HUES64 (cell line): ENCODE measurements at regions not wholly inside any gene's neighbourhood (a gene's known extent, or its start where the extent isn't known, plus 50 kb on each side); places are given as distances from the start of the nearest gene placed in this dataset.

Experiments
- H3K27ac ChIP-seq: 2 replicates; pipeline ENCODE4 v1.7.0; 2013; ENCODE audit warnings: low read depth, low read length, inconsistent platforms
- H3K27me3 ChIP-seq: 2 replicates; pipeline ENCODE4 v1.6.1; 2013; ENCODE audit warnings: mild to moderate bottlenecking, low read length; ENCODE audit not compliant: insufficient read depth
- H3K36me3 ChIP-seq: 2 replicates; pipeline ENCODE4 v1.6.1; 2013; ENCODE audit warnings: mild to moderate bottlenecking, low read length; ENCODE audit not compliant: insufficient read depth
- H3K4me1 ChIP-seq: 2 replicates; pipeline ENCODE4 v1.6.1; 2013; ENCODE audit warnings: mild to moderate bottlenecking, low read length, moderate library complexity; ENCODE audit not compliant: insufficient read depth
- H3K4me3 ChIP-seq: 2 replicates; pipeline ENCODE4 v1.5.1; 2013; ENCODE audit warnings: mild to moderate bottlenecking, low read length, moderate library complexity
- H3K9ac ChIP-seq: 2 replicates; pipeline ENCODE4 v1.6.1; 2013; ENCODE audit warnings: mild to moderate bottlenecking, low read depth, low read length
- H3K9me3 ChIP-seq: 2 replicates; pipeline ENCODE4 v1.6.1; 2013; ENCODE audit warnings: low read depth, low read length; ENCODE audit not compliant: insufficient read depth
- WGBS: fragments of 150-250, 120-280 bp; methylation state at CpG from one replicate; pipeline ENCODE4 v1.1.7; 2013; ENCODE audit warnings: missing lambda C conversion rate; 5-methylcytosine and 5-hydroxymethylcytosine counted together

DNA sequence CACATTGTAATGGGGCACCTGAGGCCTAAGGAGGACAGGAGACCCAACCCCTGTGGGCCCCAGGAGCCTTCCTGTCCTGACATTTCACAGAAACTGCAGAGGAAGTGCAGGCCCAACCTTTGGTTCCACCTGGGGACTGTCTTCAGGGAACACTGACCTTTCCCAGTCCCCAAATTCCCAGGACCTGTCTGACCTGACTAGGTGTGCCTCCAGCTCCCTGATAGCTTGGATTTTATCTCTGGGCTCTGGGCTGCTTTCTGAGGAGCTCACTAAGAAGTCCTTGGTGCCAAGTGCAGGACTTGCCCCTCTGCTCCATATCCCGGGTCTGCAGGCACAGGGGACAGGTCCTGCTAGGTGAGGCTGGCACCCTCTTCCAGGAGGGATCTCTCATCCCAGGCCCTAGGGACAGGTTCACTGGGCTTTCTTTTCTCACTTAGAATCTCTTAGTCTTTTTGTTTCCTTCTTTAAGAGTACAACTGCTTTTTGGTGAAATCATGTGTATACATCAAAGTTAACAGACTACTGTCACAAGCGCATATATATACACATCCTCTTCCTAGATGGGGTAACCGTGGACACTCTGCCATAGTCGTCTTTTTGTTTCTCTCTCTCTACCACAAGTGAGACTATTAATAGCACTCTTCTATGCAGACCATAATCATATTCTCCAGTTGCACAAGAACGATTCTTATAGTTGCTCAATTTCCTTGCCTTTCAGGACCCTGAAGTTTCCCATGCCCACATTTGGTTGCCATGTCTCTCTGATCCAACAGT lies 72.0 kb upstream of the IGLL5 start:
- Histone ChIP-seq H3K27ac (no peak overlapping the region), H3K4me3 (no peak overlapping the region), H3K9me3 (no peaks in the 10 kb centered on the region), H3K27me3 (peaks cover 31% of the 10 kb centered on the region), H3K9ac (no peak overlapping the region), H3K36me3 (no peaks in the 10 kb centered on the region), H3K4me1 (no peaks in the 10 kb centered on the region)
- 90% methylated on average over 5 of the region's 5 CpGs for WGBS

- no peaks in the 10 kb centered on the region for H3K4me1 ChIP-seq
- H3K27me3 ChIP-seq: peaks cover 32% of the 10 kb centered on the region
- no peaks in the 10 kb centered on the region for H3K9me3 ChIP-seq
- no peak overlapping the region for H3K27ac ChIP-seq
- H3K4me3 ChIP-seq: no peak overlapping the region
- 95% methylated on average over 6 of the region's 6 CpGs for WGBS
- H3K9ac ChIP-seq: no peak overlapping the region
- H3K36me3 ChIP-seq: no peaks in the 10 kb centered on the region
Observed at GRCh38 chr22:22816171-22816514, 71.5 kb upstream of the IGLL5 start.

DNA sequence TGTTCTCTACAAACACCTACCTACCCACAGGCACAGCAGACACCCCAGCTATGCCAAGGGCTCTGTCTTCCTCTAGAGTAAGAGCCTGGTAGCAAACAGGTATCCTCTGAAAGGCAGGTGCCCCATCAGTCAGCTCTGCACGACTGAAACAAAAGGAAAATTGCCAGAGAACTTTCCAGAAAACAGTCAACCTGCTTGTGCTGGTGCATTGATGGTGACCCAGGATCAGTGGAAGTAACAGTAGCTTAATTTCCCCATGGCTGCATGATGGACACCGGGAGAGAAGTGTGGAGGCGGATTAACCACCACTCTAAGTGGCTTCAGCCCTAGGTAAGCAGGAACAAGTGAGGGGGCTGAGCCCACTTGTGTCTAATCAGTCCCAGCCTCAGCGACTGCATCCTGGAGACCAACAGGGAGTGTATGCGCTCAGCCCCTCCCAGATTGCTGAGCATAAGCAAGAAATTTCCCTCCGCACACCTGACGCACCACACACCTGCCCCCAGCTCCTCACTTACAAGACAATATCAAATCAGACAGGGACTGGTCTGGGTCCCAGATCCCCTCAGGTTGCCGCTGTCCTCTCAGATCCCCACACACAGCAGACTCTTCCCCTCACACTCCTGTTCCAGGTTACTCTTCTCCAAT lies 70.7 kb upstream of the IGLL5 start:
- no peak overlapping the region for H3K9ac ChIP-seq
- WGBS: 89% methylated on average over 8 of the region's 8 CpGs

GRCh38 chr22:22817468-22818201 lies 70.0 kb upstream of the IGLL5 start:
- no peaks in the 10 kb centered on the region for H3K4me1 ChIP-seq

More for the DNA sequence above, 70.7 kb upstream of the IGLL5 start:
- H3K36me3 ChIP-seq: no peaks in the 10 kb centered on the region
- H3K4me3 ChIP-seq: no peak overlapping the region
- H3K27ac ChIP-seq: no peak overlapping the region
- H3K4me1 ChIP-seq: no peaks in the 10 kb centered on the region
- peaks cover 32% of the 10 kb centered on the region for H3K27me3 ChIP-seq
- no peaks in the 10 kb centered on the region for H3K9me3 ChIP-seq

GRCh38 chr22:22818202-22818538 lies 69.4 kb upstream of the IGLL5 start:
- no peak overlapping the region for H3K9ac ChIP-seq
- 92% methylated on average over 3 of the region's 3 CpGs for WGBS
- H3K27me3 ChIP-seq: peaks cover 25% of the 10 kb centered on the region
- H3K27ac ChIP-seq: no peak overlapping the region
- H3K36me3 ChIP-seq: no peaks in the 10 kb centered on the region
- H3K9me3 ChIP-seq: no peaks in the 10 kb centered on the region
- H3K4me1 ChIP-seq: no peaks in the 10 kb centered on the region
- no peak overlapping the region for H3K4me3 ChIP-seq

More at GRCh38 chr22:22817468-22818201, 70.0 kb upstream of the IGLL5 start:
- Histone ChIP-seq H3K4me3 (no peak overlapping the region), H3K9ac (no peak overlapping the region), H3K27ac (no peak overlapping the region), H3K36me3 (no peaks in the 10 kb centered on the region), H3K27me3 (peaks cover 29% of the 10 kb centered on the region), H3K9me3 (no peaks in the 10 kb centered on the region)
- 54% methylated on average over 5 of the region's 5 CpGs for WGBS

- Histone ChIP-seq H3K4me1 (no peaks in the 10 kb centered on the region), H3K27me3 (peaks cover 20% of the 10 kb centered on the region), H3K4me3 (no peak overlapping the region), H3K9ac (no peak overlapping the region), H3K36me3 (no peaks in the 10 kb centered on the region), H3K27ac (no peak overlapping the region), H3K9me3 (no peaks in the 10 kb centered on the region)
- 86% methylated on average over 12 of the region's 12 CpGs for WGBS
Observed at GRCh38 chr22:22818861-22819855, 68.5 kb upstream of the IGLL5 start.

DNA sequence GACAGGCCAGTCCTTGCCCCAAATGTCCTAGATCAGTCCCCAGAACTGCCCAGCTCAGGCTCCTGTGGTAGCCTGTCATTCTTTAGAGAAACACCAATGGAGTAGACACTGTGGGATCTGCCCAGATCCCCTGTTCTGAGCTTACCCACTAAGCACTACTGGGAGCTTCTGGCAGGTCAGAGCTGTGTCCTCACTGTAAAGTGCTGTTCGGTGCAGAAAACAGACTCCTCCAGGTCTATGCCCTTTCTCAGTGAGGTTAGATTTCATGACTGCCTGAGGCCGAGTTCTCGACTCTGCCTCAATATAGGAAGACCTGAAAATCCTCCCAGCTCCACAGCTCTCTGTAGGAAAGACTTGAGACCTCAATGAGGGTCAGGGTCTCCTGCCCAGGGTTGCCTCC lies 67.5 kb upstream of the IGLL5 start:
- Histone ChIP-seq H3K27ac (no peak overlapping the region), H3K9me3 (no peaks in the 10 kb centered on the region), H3K9ac (no peak overlapping the region), H3K4me1 (no peaks in the 10 kb centered on the region), H3K36me3 (no peaks in the 10 kb centered on the region), H3K4me3 (no peak overlapping the region), H3K27me3 (peaks cover 20% of the 10 kb centered on the region)
- 88% methylated on average over 3 of the region's 3 CpGs for WGBS

- no peaks in the 10 kb centered on the region for H3K4me1 ChIP-seq
- no peak overlapping the region for H3K27ac ChIP-seq
- no peaks in the 10 kb centered on the region for H3K9me3 ChIP-seq
- no peak overlapping the region for H3K4me3 ChIP-seq
- WGBS: 92% methylated on average over 2 of the region's 2 CpGs
- no peak overlapping the region for H3K9ac ChIP-seq
- no peaks in the 10 kb centered on the region for H3K36me3 ChIP-seq
- H3K27me3 ChIP-seq: peaks cover 22% of the 10 kb centered on the region
Observed at GRCh38 chr22:22820626-22821025, 67.0 kb upstream of the IGLL5 start.

GRCh38 chr22:22821340-22821739 lies 66.3 kb upstream of the IGLL5 start:
- no peaks in the 10 kb centered on the region for H3K9me3 ChIP-seq
- no peak overlapping the region for H3K9ac ChIP-seq
- H3K27ac ChIP-seq: no peak overlapping the region
- peaks cover 18% of the 10 kb centered on the region for H3K27me3 ChIP-seq
- no peaks in the 10 kb centered on the region for H3K4me1 ChIP-seq
- no peak overlapping the region for H3K4me3 ChIP-seq
- no peaks in the 10 kb centered on the region for H3K36me3 ChIP-seq
- 89% methylated on average over 2 of the region's 2 CpGs for WGBS

- Histone ChIP-seq H3K27me3 (peaks cover 17% of the 10 kb centered on the region), H3K9me3 (no peaks in the 10 kb centered on the region), H3K36me3 (no peaks in the 10 kb centered on the region), H3K4me1 (no peaks in the 10 kb centered on the region), H3K27ac (no peak overlapping the region), H3K4me3 (no peak overlapping the region), H3K9ac (no peak overlapping the region)
- 92% methylated on average over 6 of the region's 6 CpGs for WGBS
Observed at GRCh38 chr22:22822106-22822505, 65.5 kb upstream of the IGLL5 start.
